Epithelial cell of esophagus (primary cell): ENCODE measurements at regions not wholly inside any gene's neighbourhood (a gene's known extent, or its start where the extent isn't known, plus 50 kb on each side); places are given as distances from the start of the nearest gene placed in this dataset.

Source experiments
- DNase-seq: peaks from one replicate; pipeline ENCODE4 v3.0.0; 2010; ENCODE audit warnings: low read depth
- H3K4me3 ChIP-seq: 2 replicates; pipeline ENCODE4 v1.5.1; 2011; ENCODE audit warnings: mild to moderate bottlenecking, low read length, control low read depth
- CTCF ChIP-seq: IDR thresholded peaks from 2 replicates; pipeline ENCODE4 v1.5.1; 2011; ENCODE audit warnings: low read depth, mild to moderate bottlenecking, low read length, control low read depth, inconsistent platforms; ENCODE audit not compliant: insufficient read depth; ENCODE audit errors: missing control alignments

- no peak overlapping the region for H3K4me3 ChIP-seq
- TF ChIP-seq CTCF = no peak
Observed at GRCh38 chr2:9772035-9772998, 71.0 kb upstream of the TAF1B start.

GRCh38 chr2:9772999-9773902 lies 70.0 kb upstream of the TAF1B start:
- no peak for DNase-seq
- TF ChIP-seq CTCF = no peak
- no peak overlapping the region for H3K4me3 ChIP-seq

More at GRCh38 chr2:9772035-9772998, 71.0 kb upstream of the TAF1B start:
- no peak for DNase-seq

- no peak for TF ChIP-seq CTCF
- no peak for DNase-seq
- no peak overlapping the region for H3K4me3 ChIP-seq
Observed at GRCh38 chr2:9773903-9774239, 69.4 kb upstream of the TAF1B start.

GRCh38 chr2:9774266-9774665 lies 69.0 kb upstream of the TAF1B start:
- no peak for TF ChIP-seq CTCF
- no peak for DNase-seq
- H3K4me3 ChIP-seq = no peak overlapping the region

- no peak for DNase-seq
- no peak for TF ChIP-seq CTCF
- no peak overlapping the region for H3K4me3 ChIP-seq
Observed at GRCh38 chr2:9775351-9775750, 67.9 kb upstream of the TAF1B start.

- no peak for DNase-seq
- H3K4me3 ChIP-seq = no peak overlapping the region
- TF ChIP-seq CTCF = no peak
Observed at GRCh38 chr2:9775999-9776712, 67.1 kb upstream of the TAF1B start.
